Endodermal cell (in vitro differentiated cells): ENCODE measurements at regions not wholly inside any gene's neighbourhood (a gene's known extent, or its start where the extent isn't known, plus 50 kb on each side); places are given as distances from the start of the nearest gene placed in this dataset.
A peak's percentile ranks its signal among the peaks of the same experiment; 100 is the strongest.

ENCODE experiments used
- DNase-seq: peaks from one replicate; pipeline ENCODE4 v3.0.0-alpha.2; 2017
- H3K27ac ChIP-seq: 2 replicates; pipeline ENCODE4 v1.5.1; 2013; ENCODE audit warnings: mild to moderate bottlenecking, low read depth, low read length, moderate library complexity
- H3K27me3 ChIP-seq: 2 replicates; pipeline ENCODE4 v1.6.1; 2013; ENCODE audit warnings: mild to moderate bottlenecking, low read length, moderate library complexity; ENCODE audit not compliant: insufficient read depth, control insufficient read depth, poor library complexity, severe bottlenecking
- H3K36me3 ChIP-seq: 2 replicates; pipeline ENCODE4 v1.7.0; 2013; ENCODE audit warnings: mild to moderate bottlenecking, low read length, moderate library complexity; ENCODE audit not compliant: control insufficient read depth, insufficient read depth
- H3K4me1 ChIP-seq: one replicate; pipeline ENCODE4 v1.7.0; 2013; ENCODE audit warnings: low read length; ENCODE audit not compliant: control insufficient read depth, insufficient read depth
- H3K4me3 ChIP-seq: 2 replicates; pipeline ENCODE4 v1.5.1; 2013; ENCODE audit warnings: mild to moderate bottlenecking, low read length, moderate library complexity
- H3K9ac ChIP-seq: 2 replicates; pipeline ENCODE4 v1.6.1; 2013; ENCODE audit warnings: mild to moderate bottlenecking, low read length, moderate library complexity; ENCODE audit not compliant: poor library complexity, severe bottlenecking; ENCODE audit errors: extremely low read depth
- H3K9me3 ChIP-seq: 2 replicates; pipeline ENCODE4 v1.6.1; 2013; ENCODE audit warnings: mild to moderate bottlenecking, low read length, moderate library complexity; ENCODE audit not compliant: control insufficient read depth
- H3K27ac Mint-ChIP-seq: 2 replicates; pipeline ENCODE4 v1.8.0; 2020; ENCODE audit warnings: mixed read lengths
- H3K27me3 Mint-ChIP-seq: 2 replicates; pipeline ENCODE4 v1.8.0; 2021; ENCODE audit warnings: mild to moderate bottlenecking, mixed read lengths; ENCODE audit not compliant: insufficient read depth
- H3K36me3 Mint-ChIP-seq: 2 replicates; pipeline ENCODE4 v1.8.0; 2020; ENCODE audit warnings: low read depth, mixed read lengths
- H3K4me1 Mint-ChIP-seq: 2 replicates; pipeline ENCODE4 v1.8.0; 2020; ENCODE audit warnings: mixed read lengths
- H3K4me3 Mint-ChIP-seq: 2 replicates; pipeline ENCODE4 v1.8.0; 2020; ENCODE audit warnings: mild to moderate bottlenecking, moderate library complexity, mixed read lengths
- H3K9me3 Mint-ChIP-seq: 2 replicates; pipeline ENCODE4 v1.8.0; 2020; ENCODE audit warnings: mild to moderate bottlenecking, mixed read lengths
- CTCF ChIP-seq: fragments of 200-600 bp; sonication (generic); conservative IDR thresholded peaks from 2 replicates; pipeline ENCODE4 v1.5.0; 2021; ENCODE audit warnings: antibody characterized with exemption, mild to moderate bottlenecking
- WGBS, 2 experiments: methylation state at CpG; one replicate each; pipeline versions ENCODE4 v1.1.5 to v1.1.7; 2013; ENCODE audit warnings: missing lambda C conversion rate in 2 of 2, mixed read lengths in 1 of 2; ENCODE audit not compliant: insufficient coverage in 1 of 2, insufficient read length in 1 of 2; 5-methylcytosine and 5-hydroxymethylcytosine counted together

- no peaks in the 10 kb centered on the region for H3K36me3 ChIP-seq
- no peak overlapping the region for H3K9ac ChIP-seq
- peak overlapping the region; percentile 26 for H3K27ac Mint-ChIP-seq
- no peak overlapping the region for H3K27ac ChIP-seq
- no peak for TF ChIP-seq CTCF
- H3K9me3 ChIP-seq = peaks cover 7% of the 10 kb centered on the region
- peaks cover under 1% of the 10 kb centered on the region for H3K27me3 Mint-ChIP-seq
- peaks cover 4% of the 10 kb centered on the region for H3K4me1 ChIP-seq
- no peak overlapping the region for H3K4me3 Mint-ChIP-seq
- peaks cover 7% of the 10 kb centered on the region for H3K9me3 Mint-ChIP-seq
- H3K36me3 Mint-ChIP-seq = no peaks in the 10 kb centered on the region
- DNase-seq = no peak
- no peaks in the 10 kb centered on the region for H3K27me3 ChIP-seq
- peaks cover 19% of the 10 kb centered on the region for H3K4me1 Mint-ChIP-seq
- H3K4me3 ChIP-seq = no peak overlapping the region
These were observed 200.8 kb upstream of the KCNJ16 start for GRCh38 chr17:69874175-69874670.

- Mint-ChIP-seq H3K27me3 (no peaks in the 10 kb centered on the region), H3K4me3 (no peak overlapping the region), H3K36me3 (no peaks in the 10 kb centered on the region), H3K9me3 (peaks cover 7% of the 10 kb centered on the region), H3K4me1 (no peaks in the 10 kb centered on the region), H3K27ac (no peak overlapping the region)
- H3K9ac ChIP-seq = no peak overlapping the region
- peaks cover 7% of the 10 kb centered on the region for H3K9me3 ChIP-seq
- H3K4me1 ChIP-seq = no peaks in the 10 kb centered on the region
- H3K27me3 ChIP-seq = no peaks in the 10 kb centered on the region
- H3K4me3 ChIP-seq = no peak overlapping the region
- DNase-seq = no peak
- TF ChIP-seq CTCF = no peak
- H3K27ac ChIP-seq = no peak overlapping the region
- no peaks in the 10 kb centered on the region for H3K36me3 ChIP-seq
These were observed 198.3 kb upstream of the KCNJ16 start for GRCh38 chr17:69876757-69877156.

- H3K4me3 ChIP-seq = no peak overlapping the region
- Mint-ChIP-seq H3K4me1 (no peaks in the 10 kb centered on the region), H3K9me3 (peaks cover 7% of the 10 kb centered on the region), H3K4me3 (no peak overlapping the region), H3K27me3 (no peaks in the 10 kb centered on the region), H3K36me3 (no peaks in the 10 kb centered on the region), H3K27ac (no peak overlapping the region)
- no peak for TF ChIP-seq CTCF
- H3K27me3 ChIP-seq = no peaks in the 10 kb centered on the region
- H3K9me3 ChIP-seq = peaks cover 7% of the 10 kb centered on the region
- no peak overlapping the region for H3K9ac ChIP-seq
- WGBS, 2 experiments = 91 to 93% methylated on average over 2 of the region's 2 CpGs
- H3K4me1 ChIP-seq = no peaks in the 10 kb centered on the region
- no peaks in the 10 kb centered on the region for H3K36me3 ChIP-seq
- no peak overlapping the region for H3K27ac ChIP-seq
- DNase-seq = no peak
These were observed 196.4 kb upstream of the KCNJ16 start for GRCh38 chr17:69878661-69879060.
